D341Med (cell line): ENCODE measurements at regions not wholly inside any gene's neighbourhood (a gene's known extent, or its start where the extent isn't known, plus 50 kb on each side); places are given as distances from the start of the nearest gene placed in this dataset.
"Not testable (repeated sequence)": the region's sequence is repeated elsewhere in the genome, so short reads cannot be mapped to it uniquely, and the experiment has no call there.

ENCODE experiments used
- DNase-seq: peaks from one replicate; pipeline ENCODE4 v3.0.0; 2012; ENCODE audit warnings: low spot score

GRCh38 chr2:65788556-65788955 is 356.2 kb upstream of the SPRED2 start:
- DNase-seq, result no peak

GRCh38 chr2:65786765-65787164 is 354.4 kb upstream of the SPRED2 start:
- no peak for DNase-seq

- no peak for DNase-seq
These were observed 353.8 kb upstream of the SPRED2 start for GRCh38 chr2:65786007-65786717.

GRCh38 chr2:65782996-65783650 is 350.7 kb upstream of the SPRED2 start:
- no peak for DNase-seq

GRCh38 chr2:65782186-65782585 is 349.8 kb upstream of the SPRED2 start:
- DNase-seq, result no peak

GRCh38 chr2:65781756-65782155 is 349.4 kb upstream of the SPRED2 start:
- no peak for DNase-seq

- DNase-seq, result no peak
These were observed 346.6 kb upstream of the SPRED2 start for GRCh38 chr2:65779021-65779420.

GRCh38 chr2:65778137-65778536 is 345.7 kb upstream of the SPRED2 start:
- no peak for DNase-seq

- DNase-seq, result no peak
These were observed 343.4 kb upstream of the SPRED2 start for GRCh38 chr2:65775839-65776238.

GRCh38 chr2:65767946-65768345 is 335.5 kb upstream of the SPRED2 start:
- no peak for DNase-seq

GRCh38 chr2:65766768-65767267 is 334.4 kb upstream of the SPRED2 start:
- no peak for DNase-seq

GRCh38 chr2:65765376-65765775 is 333.0 kb upstream of the SPRED2 start:
- DNase-seq, result no peak

- DNase-seq, result no peak
These were observed 329.7 kb upstream of the SPRED2 start for GRCh38 chr2:65762068-65762467.

- DNase-seq, result no peak
These were observed 321.8 kb upstream of the SPRED2 start for GRCh38 chr2:65754219-65754618.

- DNase-seq, result no peak
These were observed 319.0 kb upstream of the SPRED2 start for GRCh38 chr2:65751408-65751807.

GRCh38 chr2:65749545-65749944 is 317.1 kb upstream of the SPRED2 start:
- no peak for DNase-seq

- DNase-seq, result not testable (repeated sequence)
These were observed 315.5 kb upstream of the SPRED2 start for GRCh38 chr2:65747875-65748274.

- no peak for DNase-seq
These were observed 314.7 kb upstream of the SPRED2 start for GRCh38 chr2:65746931-65747675.

GRCh38 chr2:65744477-65745200 is 312.2 kb upstream of the SPRED2 start:
- DNase-seq, result no peak

GRCh38 chr2:65742977-65743376 is 310.6 kb upstream of the SPRED2 start:
- no peak for DNase-seq

- DNase-seq, result no peak
These were observed 307.5 kb upstream of the SPRED2 start for GRCh38 chr2:65739927-65740326.

- no peak for DNase-seq
These were observed 305.1 kb upstream of the SPRED2 start for GRCh38 chr2:65737452-65738011.
